ENCODE measurements at regions not wholly inside any gene's neighbourhood (a gene's known extent, or its start where the extent isn't known, plus 50 kb on each side); places are given as distances from the start of the nearest gene placed in this dataset.
A peak's percentile ranks its signal among the peaks of the same experiment; 100 is the strongest.

- Histone ChIP-seq H3K36me3 (ENCODE audit: control insufficient read depth, insufficient read depth, low read length) (no peaks in the 10 kb centered on the region), H3K9me1 (ENCODE audit: control insufficient read depth, insufficient read depth, low read length) (no peaks in the 10 kb centered on the region), H4K20me1 (replicated peaks; ENCODE audit: control insufficient read depth, insufficient read depth, low read length) (no peaks in the 10 kb centered on the region), H3K27me3 (ENCODE audit: control insufficient read depth in 2 of 2, insufficient read depth in 2 of 2, low read length in 2 of 2) (no peaks in the 10 kb centered on the region; a peak in 1 of 5 replicates), H2AFZ (ENCODE audit: low read depth, low read length) (peak overlapping the region; percentile 96), H3K4me3 (peak overlapping the region; percentile 35), H3K4me1 (replicated peaks in 1 of 2; ENCODE audit: control insufficient read depth in 2 of 2, insufficient read depth in 2 of 2, low read length in 2 of 2) (peaks cover 9 to 11% of the 10 kb centered on the region in 2 experiments; a peak in 3 of 5 replicates), H3K4me2 (ENCODE audit: insufficient read depth, low read length) (peak overlapping the region; percentile 83), H3K9me3 (replicated peaks; ENCODE audit: control insufficient read depth, insufficient read depth, low read depth, low read length) (no peaks in the 10 kb centered on the region), H3K79me2 (ENCODE audit: control insufficient read depth, insufficient read depth, low read length) (no peaks in the 10 kb centered on the region), H3K27ac (ENCODE audit: extremely low read depth, low read depth, low read length) (no peak overlapping the region), H3K9ac (ENCODE audit: insufficient read depth in 1 of 2, low read depth in 2 of 2, low read length in 2 of 2) (peak overlapping the region; percentile 30 to 69; a peak in 2 of 4 replicates)
- POLR2A ChIA-PET = interaction anchor here (0.6 to 0.9 kb wide), 2 partner anchors 10 to 294 kb away, joined by 3 to 5 read pairs; no protein-coding TSS in a partner anchor
- no TSS peak for BruUV-seq (replicated peaks)
- FAIRE-seq (peak; percentile 70), ATAC-seq (peak; percentile 96), DNase-seq (ENCODE audit: extremely low read depth in 1 of 4, low spot score in 3 of 4) (peak; percentile 70 to 88 (median 78))
- WGBS (ENCODE audit: insufficient coverage, low coverage, missing lambda C conversion rate) = 0% methylated on average over 7 of the region's 18 CpGs
- CTCF ChIA-PET (ENCODE audit: low intra/inter-chr PET ratio) = no interaction called here
- in situ Hi-C loops (cut with MboI) = no loop called here
- intact Hi-C loops (cut with micrococcal nuclease) = no loop called here
- TF ChIP-seq ATF4 (CRISPR knock-in tag; IDR thresholded peaks at IDR 0.05) = peak; percentile 41; the same call in 1 of the 2 replicates
- peak; percentile 77 for TF ChIP-seq ATF7 (IDR thresholded peaks at IDR 0.05)
- TF ChIP-seq SPI1 (IDR thresholded peaks at IDR 0.05; ENCODE audit: borderline replicate concordance, low read depth, low read length) = peak; percentile 92
- no peak for TF ChIP-seq MCM3 (IDR thresholded peaks at IDR 0.05)
- no peak for TF ChIP-seq DDX20 (tag; IDR thresholded peaks at IDR 0.05; ENCODE audit: low read depth)
- TF ChIP-seq POLR2A (conservative IDR thresholded peaks at IDR 0.05) = peak; percentile 55; the same call in 1 of the 2 replicates
- TF ChIP-seq LARP7 (IDR thresholded peaks at IDR 0.05) = no peak
- TF ChIP-seq TBP (optimal IDR thresholded peaks at IDR 0.05; ENCODE audit: low read depth, low read length) = no peak
- no peak for TF ChIP-seq ZNF57 (CRISPR knock-in tag; IDR thresholded peaks at IDR 0.05)
- TF ChIP-seq FOXJ2 (tag; IDR thresholded peaks at IDR 0.05) = no peak
- TF ChIP-seq SAFB (IDR thresholded peaks at IDR 0.05; ENCODE audit: borderline replicate concordance, low read depth, low read length) = no peak
- peak; percentile 96 for TF ChIP-seq TFAP4 (CRISPR knock-in tag; IDR thresholded peaks at IDR 0.05; ENCODE audit: borderline replicate concordance)
- TF ChIP-seq GATAD2B (IDR thresholded peaks at IDR 0.05; ENCODE audit: borderline replicate concordance) = no peak
- TF ChIP-seq ARID1B (IDR thresholded peaks at IDR 0.05) = peak; percentile 11; the same call in 1 of the 2 replicates
- TF ChIP-seq BMI1 (IDR thresholded peaks at IDR 0.05; ENCODE audit: low read length) = no peak
- TF ChIP-seq, protein P1, sequence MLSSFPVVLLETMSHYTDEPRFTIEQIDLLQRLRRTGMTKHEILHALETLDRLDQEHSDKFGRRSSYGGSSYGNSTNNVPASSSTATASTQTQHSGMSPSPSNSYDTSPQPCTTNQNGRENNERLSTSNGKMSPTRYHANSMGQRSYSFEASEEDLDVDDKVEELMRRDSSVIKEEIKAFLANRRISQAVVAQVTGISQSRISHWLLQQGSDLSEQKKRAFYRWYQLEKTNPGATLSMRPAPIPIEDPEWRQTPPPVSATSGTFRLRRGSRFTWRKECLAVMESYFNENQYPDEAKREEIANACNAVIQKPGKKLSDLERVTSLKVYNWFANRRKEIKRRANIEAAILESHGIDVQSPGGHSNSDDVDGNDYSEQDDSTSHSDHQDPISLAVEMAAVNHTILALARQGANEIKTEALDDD (IDR thresholded peaks at IDR 0.05) = no peak
- TF ChIP-seq JUN (IDR thresholded peaks at IDR 0.05; ENCODE audit: borderline replicate concordance, low read depth, low read length) = no peak
- no peak for TF ChIP-seq JUN (CRISPR knock-in tag; IDR thresholded peaks at IDR 0.05; ENCODE audit: borderline replicate concordance)
Observed at GRCh38 chr9:6080154-6080716, 64.8 kb upstream of the RANBP6 start.
